GM12891 (cell line): ENCODE measurements at regions not wholly inside any gene's neighbourhood (a gene's known extent, or its start where the extent isn't known, plus 50 kb on each side); places are given as distances from the start of the nearest gene placed in this dataset.

Experiments
- DNase-seq: peaks from one replicate; pipeline ENCODE4 v3.0.0; 2011; ENCODE audit warnings: low spot score; ENCODE audit not compliant: insufficient read length
- FAIRE-seq: peaks from 2 replicates; lab custom pipeline; 2011; peaks lifted over from hg19 to GRCh38; lab: Jason Lieb, UNC
- PAX5 ChIP-seq: IDR thresholded peaks from 2 replicates; pipeline ENCODE4 v1.6.1; 2011; ENCODE audit warnings: low read length, moderate library complexity, mild to moderate bottlenecking; ENCODE audit not compliant: insufficient read depth, severe bottlenecking
- POLR2A ChIP-seq: IDR thresholded peaks from 2 replicates; pipeline ENCODE4 v1.6.1; 2011; ENCODE audit warnings: low read depth, low read length, control low read depth
- POLR2AphosphoS5 ChIP-seq: IDR thresholded peaks from 2 replicates; pipeline ENCODE4 v1.6.1; 2011; ENCODE audit warnings: low read depth, low read length, control low read depth
- POU2F2 ChIP-seq: IDR thresholded peaks from 2 replicates; pipeline ENCODE4 v1.6.1; 2011; ENCODE audit warnings: low read depth, mild to moderate bottlenecking, control low read depth, low read length, moderate library complexity
- SPI1 ChIP-seq: IDR thresholded peaks from 2 replicates; pipeline ENCODE4 v1.6.1; 2011; ENCODE audit warnings: low read depth, low read length, control low read depth
- TAF1 ChIP-seq: IDR thresholded peaks from 2 replicates; pipeline ENCODE4 v1.6.1; 2011; ENCODE audit warnings: low read depth, low read length, control low read depth

DNA sequence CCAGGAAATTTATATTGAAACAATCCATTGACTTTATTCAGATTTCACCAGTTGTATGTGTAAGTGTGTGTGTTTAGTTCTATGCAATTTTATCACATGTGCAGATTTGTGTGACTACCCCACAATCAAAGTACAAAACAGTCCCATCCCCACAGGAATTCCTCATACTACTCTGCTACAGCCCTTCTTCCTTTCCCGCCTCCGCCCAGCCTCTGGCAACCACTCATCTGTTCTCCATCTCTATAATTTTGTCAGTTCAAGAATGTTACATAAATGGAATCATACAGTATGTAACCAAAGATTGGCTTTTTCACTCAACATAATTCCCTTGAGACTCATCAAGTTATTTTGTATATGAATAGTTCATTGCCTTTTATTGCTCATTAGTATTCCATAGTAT is 289.1 kb downstream of the GADD45G start:
- FAIRE-seq (no peak), DNase-seq (no peak)
- TF ChIP-seq POU2F2 (no peak), PAX5 (no peak), POLR2A (no peak), POLR2AphosphoS5 (no peak), SPI1 (no peak), TAF1 (no peak)

DNA sequence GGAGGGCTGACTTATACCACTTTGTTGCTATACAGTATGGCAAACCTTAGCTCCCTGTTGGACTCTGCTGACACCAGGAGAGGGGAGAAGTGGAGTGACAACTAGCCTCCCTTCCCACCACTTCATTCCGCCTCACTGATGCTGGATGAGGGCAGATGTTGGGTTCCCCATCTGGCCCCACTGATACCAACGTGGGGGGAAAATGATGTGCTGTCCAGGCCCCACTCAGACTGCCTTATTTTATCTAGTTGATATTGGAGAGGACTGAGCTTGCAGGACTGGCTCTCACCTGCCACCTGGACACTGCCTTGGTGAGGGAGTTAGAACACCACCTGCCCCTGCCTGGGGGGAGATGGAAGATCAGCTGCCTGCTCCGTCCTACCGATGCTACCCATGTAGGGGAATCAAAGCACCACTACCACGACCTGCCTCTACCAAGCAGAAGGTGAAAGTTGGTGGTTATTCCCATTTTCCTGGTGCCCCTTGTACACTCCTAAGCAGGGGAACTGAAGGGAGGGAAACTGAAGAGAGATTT is 292.1 kb downstream of the GADD45G start:
- FAIRE-seq (no peak), DNase-seq (no peak)
- no peak for TF ChIP-seq POLR2AphosphoS5
- no peak for TF ChIP-seq SPI1
- TF ChIP-seq POLR2A, result no peak
- TF ChIP-seq POU2F2, result no peak
- TF ChIP-seq TAF1, result no peak
- no peak for TF ChIP-seq PAX5

DNA sequence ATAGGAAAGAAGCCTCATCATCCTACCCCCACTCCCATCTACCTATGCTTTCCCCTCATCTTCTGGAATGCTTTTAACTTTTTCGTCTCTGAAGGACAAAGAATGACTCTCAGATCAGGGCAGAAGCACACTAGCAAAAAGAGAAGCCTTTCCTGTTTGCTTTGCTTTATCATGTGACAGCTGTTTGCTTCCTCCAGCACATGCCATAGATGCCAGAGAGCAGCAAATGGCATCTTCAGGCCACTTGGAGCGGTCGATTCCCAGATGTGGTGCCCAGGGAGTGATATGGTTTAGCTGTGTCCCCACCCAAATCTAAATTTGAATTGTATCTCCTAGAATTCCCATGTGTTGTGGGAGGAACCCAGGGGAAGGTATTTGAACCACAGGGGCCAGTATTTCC is 294.8 kb downstream of the GADD45G start:
- no peak for DNase-seq
- TF ChIP-seq POLR2AphosphoS5 (no peak), POU2F2 (no peak), POLR2A (no peak), SPI1 (no peak)
- FAIRE-seq, result no peak

DNA sequence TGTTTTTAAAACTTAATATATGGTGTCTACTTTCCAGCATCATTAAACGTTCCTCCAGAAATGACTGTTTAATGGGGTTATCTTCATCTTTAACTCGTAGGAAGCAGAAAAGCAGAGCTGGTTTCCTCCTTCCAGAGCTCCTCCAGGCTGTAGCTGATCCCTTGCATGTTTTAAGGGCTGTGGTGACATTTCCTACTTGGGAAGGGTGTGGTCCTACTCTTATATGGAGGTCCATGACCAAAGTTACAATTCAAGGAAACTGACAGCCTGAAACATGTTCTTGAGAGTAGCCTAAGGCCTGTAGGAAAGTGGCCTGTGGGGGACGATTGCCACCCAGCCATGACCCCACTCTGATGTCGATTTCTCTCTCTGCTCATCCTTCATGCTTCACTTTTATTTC is 297.1 kb downstream of the GADD45G start:
- no peak for FAIRE-seq
- TF ChIP-seq PAX5 (no peak), POLR2A (no peak), POU2F2 (no peak), TAF1 (no peak), SPI1 (no peak), POLR2AphosphoS5 (no peak)
- DNase-seq, result no peak

DNA sequence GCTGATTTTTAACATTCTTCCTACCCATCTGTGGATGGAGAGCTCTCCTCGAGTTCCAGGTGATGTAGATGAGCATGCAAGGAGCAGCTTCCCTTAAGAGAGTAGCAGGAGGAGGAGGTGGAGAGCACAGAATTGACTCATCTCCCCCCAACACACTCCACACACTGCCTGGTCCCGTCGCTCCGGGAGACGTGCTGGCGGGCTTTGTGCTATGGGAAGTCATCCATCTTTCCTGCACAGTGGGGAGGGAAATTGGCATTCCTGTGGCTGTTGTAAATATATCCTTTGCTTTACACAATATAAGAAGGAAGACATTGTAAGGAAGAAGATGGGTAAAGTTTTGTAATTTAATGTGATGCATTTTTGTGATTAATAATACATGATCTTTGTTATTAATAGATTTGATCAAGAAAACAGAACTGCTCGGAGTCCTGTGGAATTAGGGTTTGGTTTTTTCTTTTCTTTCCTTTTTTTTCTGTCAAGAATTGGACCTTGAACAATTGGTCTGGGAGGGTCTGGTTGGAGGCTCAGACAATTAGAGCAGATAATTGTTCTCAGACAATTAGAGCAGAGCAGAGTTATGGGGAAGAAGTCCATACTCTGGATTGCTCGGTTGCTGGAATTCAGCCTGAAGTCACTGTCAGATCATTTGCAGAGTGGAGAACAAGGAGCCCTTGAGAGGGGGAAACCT is 297.8 kb downstream of the GADD45G start:
- FAIRE-seq, result no peak
- TF ChIP-seq PAX5 (no peak), POLR2AphosphoS5 (no peak), TAF1 (no peak), POLR2A (no peak), SPI1 (no peak), POU2F2 (no peak)
- DNase-seq, result no peak

- DNase-seq (no peak), FAIRE-seq (no peak)
- TF ChIP-seq SPI1 (no peak), POLR2A (no peak), POU2F2 (no peak), PAX5 (no peak), TAF1 (no peak)
These were observed 298.3 kb downstream of the GADD45G start for GRCh38 chr9:89903141-89903475.

DNA sequence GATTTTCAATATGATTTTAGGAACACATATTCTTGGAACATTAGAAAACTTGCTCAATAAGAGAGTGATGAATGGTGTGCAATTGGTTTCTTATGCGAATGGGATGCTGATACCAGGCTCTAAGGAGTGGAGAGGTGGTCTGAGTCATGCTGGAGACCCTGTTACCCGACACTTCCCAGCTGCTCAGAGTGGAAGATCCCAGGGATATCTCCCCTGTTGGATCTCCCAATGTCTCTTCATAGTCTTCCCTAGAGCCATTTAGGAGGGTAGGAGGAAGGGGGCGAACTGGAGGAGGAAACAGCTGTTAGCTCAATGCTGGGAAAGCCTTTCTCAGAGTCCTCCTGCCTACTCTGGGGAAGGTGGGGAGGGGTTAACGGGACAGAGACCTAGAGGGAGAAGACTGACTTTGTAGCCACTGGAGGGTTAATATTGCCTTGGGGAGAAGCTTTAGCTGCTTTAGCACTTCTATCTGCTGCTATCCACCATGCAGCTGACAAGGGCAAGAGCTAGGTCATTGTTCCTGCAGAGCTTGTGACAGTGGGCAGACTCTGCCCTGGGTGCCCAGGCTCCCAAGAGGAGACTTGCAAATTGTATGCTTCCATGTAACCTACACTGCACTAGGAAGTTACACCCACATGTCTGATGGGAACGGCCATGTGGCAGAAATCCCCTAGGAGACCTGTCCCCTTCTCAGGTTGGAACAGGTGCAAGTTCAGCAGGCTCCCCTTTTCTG is 301.0 kb downstream of the GADD45G start:
- TF ChIP-seq POLR2A, result no peak
- TF ChIP-seq PAX5, result no peak
- no peak for TF ChIP-seq SPI1
- TF ChIP-seq TAF1, result no peak
- TF ChIP-seq POLR2AphosphoS5, result no peak
- no peak for TF ChIP-seq POU2F2
- DNase-seq (no peak), FAIRE-seq (no peak)

DNA sequence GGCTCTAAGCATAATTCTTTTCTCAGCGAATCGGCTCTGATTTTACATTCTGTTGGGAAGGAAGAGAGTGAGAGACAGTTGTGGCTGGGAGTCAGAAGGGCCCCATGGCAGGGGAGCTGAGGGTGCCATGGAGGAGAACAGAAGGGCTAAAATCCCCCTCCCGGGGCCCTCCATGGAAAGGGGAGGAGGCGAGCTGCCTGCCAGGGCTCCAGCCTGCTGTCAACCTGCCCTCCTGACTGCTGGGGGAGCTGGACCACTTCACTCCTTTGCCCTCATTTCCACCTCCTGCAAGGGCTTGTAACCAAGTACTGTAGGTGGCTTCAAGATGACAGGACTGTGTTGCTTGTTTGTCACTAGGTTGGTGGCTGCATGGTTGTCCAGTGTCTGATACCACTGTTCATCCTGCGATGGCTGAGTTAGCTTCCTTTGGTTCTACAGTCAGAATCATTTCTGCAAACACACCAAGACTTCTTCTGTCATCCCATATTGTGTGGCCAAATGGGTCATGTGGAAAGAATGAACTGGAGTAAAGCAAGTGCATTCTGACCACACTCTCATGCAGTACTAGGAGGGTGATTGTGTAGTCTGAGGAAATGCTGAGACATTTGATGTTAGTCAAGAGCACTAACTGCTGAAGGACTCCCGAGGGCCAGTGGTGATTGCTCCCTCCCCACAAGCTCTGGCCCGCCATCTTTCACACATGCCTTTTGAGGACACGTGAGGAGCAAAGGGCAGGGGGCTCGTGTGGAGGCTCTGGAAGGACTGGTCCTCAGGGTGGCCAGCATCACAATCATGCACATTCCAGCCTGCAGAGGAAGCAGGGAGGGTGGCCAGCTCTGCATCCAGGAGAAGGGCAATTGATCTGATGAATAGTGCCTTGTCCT is 307.2 kb downstream of the GADD45G start:
- TF ChIP-seq PAX5 (no peak), TAF1 (no peak), SPI1 (no peak), POLR2A (no peak), POLR2AphosphoS5 (no peak), POU2F2 (no peak)
- FAIRE-seq (no peak), DNase-seq (no peak)

- FAIRE-seq, result no peak
- no peak for TF ChIP-seq POLR2AphosphoS5
- no peak for TF ChIP-seq TAF1
- no peak for TF ChIP-seq PAX5
- TF ChIP-seq POU2F2, result no peak
- TF ChIP-seq SPI1, result no peak
- TF ChIP-seq POLR2A, result no peak
- no peak for DNase-seq
These were observed 307.8 kb downstream of the GADD45G start for GRCh38 chr9:89912605-89912953.
